ENCODE measurements at regions not wholly inside any gene's neighbourhood (a gene's known extent, or its start where the extent isn't known, plus 50 kb on each side); places are given as distances from the start of the nearest gene placed in this dataset.
"Not testable (repeated sequence)": the region's sequence is repeated elsewhere in the genome, so short reads cannot be mapped to it uniquely, and the experiment has no call there.

DNA sequence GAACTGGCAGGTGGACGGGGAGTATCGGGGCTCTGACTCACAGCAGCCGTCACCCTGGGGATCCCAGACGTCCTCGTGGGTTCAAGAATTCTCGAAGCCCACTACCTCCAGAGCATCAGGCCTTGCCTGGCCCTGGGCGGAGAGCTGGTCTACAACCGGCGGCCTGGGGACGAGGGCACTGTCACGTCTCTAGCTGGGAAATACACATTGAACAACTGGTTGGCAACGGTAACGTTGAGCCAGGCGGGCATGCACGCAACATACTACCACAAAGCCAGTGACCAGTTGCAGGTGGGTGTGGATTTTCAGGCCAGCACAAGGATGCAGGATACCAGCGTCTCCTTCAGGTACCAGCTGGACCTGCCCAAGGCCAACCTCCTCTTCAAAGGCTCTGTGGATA lies 166.5 kb downstream of the POTEG start:
- not testable (repeated sequence) for DNase-seq (ENCODE audit: low spot score)

DNA sequence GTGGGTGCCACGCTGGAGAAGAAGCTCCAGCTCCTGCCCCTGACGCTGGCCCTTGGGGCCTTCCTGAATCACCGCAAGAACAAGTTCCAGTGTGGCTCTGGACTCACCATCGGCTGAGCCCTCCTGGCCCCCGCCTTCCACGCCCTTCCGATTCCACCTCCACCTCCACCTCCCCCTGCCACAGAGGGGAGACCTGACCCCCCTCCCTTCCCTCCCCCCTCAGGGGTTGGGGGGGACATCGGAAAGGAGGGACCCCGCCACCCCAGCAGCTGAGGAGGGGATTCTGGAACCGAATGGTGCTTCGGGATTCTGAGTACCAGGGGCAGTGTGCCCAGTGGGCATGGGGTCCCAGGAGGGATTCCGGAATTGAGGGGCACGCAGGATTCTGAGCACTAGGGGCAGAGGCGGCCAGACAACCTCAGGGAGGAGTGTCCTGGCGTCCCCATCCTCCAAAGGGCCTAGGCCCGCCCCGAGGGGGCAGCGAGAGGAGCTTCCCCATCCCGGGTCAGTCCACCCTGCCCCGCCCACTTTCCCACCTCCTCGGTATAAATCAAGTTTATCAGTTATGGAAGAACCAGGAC lies 166.0 kb downstream of the POTEG start:
- not testable (repeated sequence) for DNase-seq (ENCODE audit: low spot score)

DNA sequence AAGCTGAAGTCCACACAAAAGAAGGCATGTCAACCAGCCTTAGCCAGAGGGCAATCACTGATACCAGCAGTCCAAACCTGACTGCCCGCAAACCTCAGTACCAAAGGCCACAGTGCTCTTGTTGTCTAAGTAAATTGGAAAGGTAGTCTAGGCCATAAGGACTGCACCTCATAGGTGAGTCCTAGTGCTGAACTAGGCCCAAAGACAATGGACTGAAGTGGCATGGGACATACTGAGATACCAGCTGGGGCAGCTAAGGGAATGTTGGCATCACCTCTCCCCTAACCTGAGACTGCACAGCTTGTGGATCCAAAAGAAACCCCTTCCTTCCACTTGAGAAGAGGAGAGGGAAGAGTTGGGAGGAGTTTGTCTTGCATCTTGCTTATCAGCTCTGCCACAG lies 161.9 kb downstream of the POTEG start:
- DNase-seq (ENCODE audit: low spot score): not testable (repeated sequence)

DNA sequence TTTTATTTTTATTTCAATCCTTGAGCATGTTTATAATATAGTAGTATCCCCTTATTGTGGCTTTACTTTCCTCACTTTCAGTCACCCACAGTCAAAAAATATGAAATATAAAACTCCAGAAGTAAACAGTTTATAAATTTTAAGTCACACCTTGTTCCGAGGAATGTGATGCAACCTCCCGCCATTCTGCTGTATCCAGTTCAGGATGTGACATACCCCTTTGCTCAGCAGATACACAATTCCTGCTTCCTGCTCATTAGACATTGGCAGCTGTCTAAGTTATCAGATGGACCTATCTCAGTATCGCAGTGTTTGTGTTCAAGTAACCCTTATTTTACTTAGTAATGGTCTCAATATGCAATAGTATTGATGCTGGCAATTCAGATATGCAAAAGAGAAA lies 144.5 kb downstream of the POTEG start:
- not testable (repeated sequence) for DNase-seq (ENCODE audit: low spot score)

DNA sequence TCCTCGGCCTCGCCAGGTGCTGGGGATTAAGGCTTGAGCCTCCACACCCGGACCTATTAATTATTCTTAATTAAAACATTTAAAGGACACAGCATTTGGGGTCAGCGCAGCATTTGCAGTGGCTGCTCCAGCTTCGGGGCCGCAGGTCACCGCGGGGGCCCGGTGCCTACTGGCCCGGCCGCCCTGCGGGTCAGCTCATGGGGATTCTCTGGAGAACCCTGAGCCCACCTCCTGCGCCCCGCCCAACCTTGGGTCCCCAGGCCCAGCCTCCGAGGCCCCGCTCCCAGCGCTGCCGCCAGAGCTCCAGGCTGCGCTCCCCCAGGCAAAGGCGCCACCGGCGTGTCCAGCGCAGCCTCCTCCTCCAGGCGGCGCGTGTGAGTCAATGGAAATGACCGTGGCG lies 133.9 kb downstream of the POTEG start:
- not testable (repeated sequence) for DNase-seq (ENCODE audit: low spot score)

GRCh38 chr14:19300838-19301237 lies 133.3 kb downstream of the POTEG start:
- DNase-seq (ENCODE audit: low spot score): not testable (repeated sequence)

- DNase-seq (ENCODE audit: low spot score): not testable (repeated sequence)
These were observed 130.3 kb downstream of the POTEG start for GRCh38 chr14:19303844-19304243.

DNA sequence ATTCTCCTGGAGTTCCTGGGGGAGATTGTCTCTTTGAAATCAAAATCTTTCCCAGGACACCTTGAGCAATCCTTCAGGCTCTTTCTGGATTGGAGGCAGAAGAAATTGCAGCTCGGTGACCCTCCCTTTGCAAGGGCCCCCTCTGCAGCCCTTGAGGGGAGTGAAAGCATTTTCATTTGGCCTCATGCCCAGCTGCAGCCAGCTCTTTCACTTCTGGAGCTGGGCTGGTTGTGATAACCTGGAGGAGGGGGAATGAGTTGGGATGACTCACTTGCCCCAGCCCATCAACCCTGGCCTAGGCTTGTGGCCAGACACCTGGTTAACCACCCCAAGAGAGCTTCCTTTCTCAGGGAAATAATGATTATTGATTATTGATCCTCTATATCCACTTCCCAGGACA lies 129.7 kb downstream of the POTEG start:
- not testable (repeated sequence) for DNase-seq (ENCODE audit: low spot score)

GRCh38 chr14:19304918-19305317 lies 129.2 kb downstream of the POTEG start:
- not testable (repeated sequence) for DNase-seq (ENCODE audit: low spot score)

- DNase-seq (ENCODE audit: low spot score): not testable (repeated sequence)
These were observed 128.4 kb downstream of the POTEG start for GRCh38 chr14:19305776-19306175.

- DNase-seq (ENCODE audit: low spot score): not testable (repeated sequence)
These were observed 127.7 kb downstream of the POTEG start for GRCh38 chr14:19306405-19306804.

DNA sequence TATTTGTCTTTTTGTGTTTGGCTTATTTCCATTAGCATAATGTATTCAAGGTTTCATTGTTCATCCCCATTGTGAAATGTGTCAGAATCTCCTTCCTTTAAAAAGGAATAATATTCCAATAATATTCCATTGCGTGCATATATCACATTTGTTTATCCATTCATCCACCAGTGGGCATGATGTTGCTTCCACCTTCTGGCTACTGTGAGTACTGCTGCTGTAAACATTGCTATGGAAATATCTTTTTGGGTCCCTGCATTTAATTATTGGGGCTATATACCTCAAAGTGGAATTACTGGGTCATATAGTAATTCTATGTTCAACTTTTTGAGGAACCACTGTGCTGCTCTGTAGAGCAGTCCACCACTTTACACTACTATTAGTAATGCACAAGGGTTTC lies 123.1 kb downstream of the POTEG start:
- DNase-seq (ENCODE audit: low spot score): not testable (repeated sequence)

GRCh38 chr14:19330678-19331077 lies 103.5 kb downstream of the POTEG start:
- not testable (repeated sequence) for DNase-seq (ENCODE audit: low spot score)

DNA sequence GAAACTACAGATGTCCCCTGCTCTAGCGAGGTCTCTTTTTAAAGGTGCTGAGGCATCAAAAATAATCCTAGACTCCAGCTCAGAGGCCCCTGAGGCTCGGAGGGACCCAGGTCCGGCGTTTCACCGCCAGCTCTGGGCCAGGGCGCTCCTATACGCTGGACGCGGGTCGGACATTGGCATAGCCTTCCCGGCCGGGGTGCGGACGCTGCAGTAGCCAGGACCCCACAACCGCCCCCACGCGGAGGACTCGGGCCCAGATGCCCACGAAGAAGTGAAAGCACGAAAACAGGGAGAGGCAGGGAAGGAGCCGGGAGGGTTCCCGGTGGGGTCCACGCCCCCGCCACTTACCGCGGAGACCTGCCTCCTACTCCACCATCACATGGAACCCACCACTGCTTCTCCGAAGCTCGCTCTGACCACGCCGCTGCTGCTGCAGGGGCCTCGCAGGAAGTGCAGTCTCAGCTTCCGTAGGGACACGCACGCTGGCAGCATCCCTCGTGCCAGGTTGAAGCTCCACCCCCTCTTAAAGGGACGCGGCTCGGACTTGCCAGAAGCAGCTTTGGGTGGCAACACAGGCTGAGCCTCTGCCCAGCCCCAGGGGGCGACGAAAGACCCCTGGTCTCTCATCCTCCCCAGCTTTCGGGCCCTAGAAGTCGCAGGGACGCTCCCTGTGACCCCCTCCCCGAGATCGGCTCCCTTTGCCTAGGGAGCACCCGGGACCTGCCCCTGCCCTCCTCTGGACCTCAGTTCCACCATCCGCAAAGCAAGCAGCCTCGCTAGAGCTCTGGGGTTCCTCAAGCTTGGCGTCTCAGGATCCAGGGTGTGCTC lies 96.7 kb downstream of the POTEG start:
- DNase-seq (ENCODE audit: low spot score): not testable (repeated sequence)

DNA sequence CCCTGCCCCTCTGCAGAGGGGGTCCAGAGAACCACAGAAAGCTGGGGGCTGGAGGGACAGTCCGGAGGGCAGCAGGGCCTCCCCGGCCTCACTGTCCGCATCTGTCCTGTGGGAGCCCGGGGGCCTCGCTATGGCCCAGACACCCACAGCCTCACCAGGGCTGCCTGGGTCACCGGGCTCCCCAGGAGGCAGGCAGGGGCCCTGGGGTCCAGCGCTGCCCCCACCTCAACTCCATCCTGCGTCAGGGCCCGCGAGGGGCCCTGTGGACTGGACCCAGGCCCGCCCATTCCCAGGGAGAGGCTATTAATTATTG lies 96.1 kb downstream of the POTEG start:
- not testable (repeated sequence) for DNase-seq (ENCODE audit: low spot score)

- not testable (repeated sequence) for DNase-seq (ENCODE audit: low spot score)
These were observed 93.2 kb downstream of the POTEG start for GRCh38 chr14:19340976-19341375.

DNA sequence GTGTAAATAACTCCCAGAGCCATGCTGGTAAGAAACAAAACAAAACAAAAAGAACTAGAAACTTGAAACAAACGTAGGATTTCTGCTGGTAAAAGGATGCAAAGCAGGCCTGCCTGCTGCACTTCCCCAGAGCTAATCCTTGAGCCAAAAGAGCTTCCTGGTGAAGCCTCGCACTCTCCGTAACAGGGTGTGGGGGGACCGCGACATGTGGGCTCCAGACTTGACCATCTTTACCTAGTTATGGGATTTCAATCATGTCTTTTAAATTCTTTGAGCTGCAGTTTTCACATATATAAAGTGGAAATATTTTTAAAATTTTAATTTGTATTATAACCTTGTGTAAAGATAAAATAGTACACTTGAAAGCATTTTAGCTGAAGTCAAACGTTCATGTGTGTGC lies 92.5 kb downstream of the POTEG start:
- DNase-seq (ENCODE audit: low spot score): not testable (repeated sequence)

DNA sequence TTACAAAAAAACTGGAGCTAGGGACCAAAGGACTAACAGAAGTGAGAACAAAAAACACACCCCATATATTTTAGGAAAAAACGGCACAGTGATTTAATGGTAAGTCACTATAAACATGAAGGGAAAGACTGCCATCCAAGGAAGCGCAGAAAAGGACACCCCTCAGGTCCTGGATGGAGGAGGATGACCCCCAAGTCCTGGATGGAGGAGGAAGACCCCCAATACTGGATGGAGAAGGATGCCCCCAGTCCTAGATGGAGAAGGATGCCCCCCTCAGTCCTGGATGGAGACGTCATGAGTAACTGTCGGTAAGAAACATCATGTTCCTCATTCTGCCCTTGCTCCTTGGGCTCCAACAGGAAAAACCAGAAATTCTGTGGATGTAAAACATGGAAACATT lies 89.9 kb downstream of the POTEG start:
- DNase-seq (ENCODE audit: low spot score): not testable (repeated sequence)

- not testable (repeated sequence) for DNase-seq (ENCODE audit: low spot score)
These were observed 89.5 kb downstream of the POTEG start for GRCh38 chr14:19344689-19345088.

DNA sequence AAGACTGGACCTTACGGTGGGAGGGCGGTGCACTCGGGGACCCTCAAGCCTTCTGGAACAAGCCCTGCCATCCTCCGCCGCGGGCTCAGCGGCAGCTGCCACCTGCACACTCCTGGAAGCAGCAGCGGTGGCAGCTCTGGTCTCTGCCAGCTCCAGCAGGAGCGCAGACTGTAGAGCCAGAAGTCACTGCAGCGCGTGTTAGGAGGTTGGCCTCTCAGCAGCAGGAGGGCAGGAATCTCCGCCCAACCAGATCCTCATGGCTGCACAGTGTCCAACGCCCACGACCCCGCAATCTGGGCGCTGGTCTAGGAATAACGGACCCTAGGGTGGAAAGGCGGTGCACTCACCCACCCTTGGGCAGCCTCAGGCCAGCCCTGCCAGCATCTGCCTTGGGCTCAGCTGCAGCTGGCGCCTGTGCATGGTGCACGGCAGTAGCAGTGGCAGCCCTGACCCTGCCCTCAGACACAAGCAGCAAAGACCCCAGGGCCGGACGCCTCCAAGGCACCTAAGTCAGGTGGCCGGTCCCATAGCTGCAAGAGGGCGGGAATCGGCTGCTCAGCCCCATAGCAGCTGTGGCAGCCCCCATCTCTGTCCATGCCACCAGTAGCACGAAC lies 88.7 kb downstream of the POTEG start:
- not testable (repeated sequence) for DNase-seq (ENCODE audit: low spot score)

DNA sequence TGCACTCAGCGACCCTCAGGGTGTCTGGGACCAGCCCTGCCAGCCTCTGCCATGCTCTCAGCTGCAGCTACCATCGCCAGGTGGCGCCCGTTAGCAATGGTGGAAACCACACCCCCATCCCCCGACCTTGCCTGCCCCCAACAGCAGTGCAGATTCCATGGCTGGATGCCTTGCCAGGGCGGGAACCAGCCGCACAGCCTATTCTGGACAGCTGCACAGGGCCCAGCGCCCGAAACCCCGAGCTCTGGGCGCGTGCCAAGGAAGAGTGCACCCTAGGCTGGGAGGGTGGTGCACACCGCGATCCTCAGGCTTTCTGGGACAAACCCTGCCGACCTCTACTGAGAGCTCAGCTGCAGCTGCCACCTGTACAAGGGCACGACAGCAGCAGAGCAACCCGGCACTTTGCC lies 88.1 kb downstream of the POTEG start:
- not testable (repeated sequence) for DNase-seq (ENCODE audit: low spot score)

DNA sequence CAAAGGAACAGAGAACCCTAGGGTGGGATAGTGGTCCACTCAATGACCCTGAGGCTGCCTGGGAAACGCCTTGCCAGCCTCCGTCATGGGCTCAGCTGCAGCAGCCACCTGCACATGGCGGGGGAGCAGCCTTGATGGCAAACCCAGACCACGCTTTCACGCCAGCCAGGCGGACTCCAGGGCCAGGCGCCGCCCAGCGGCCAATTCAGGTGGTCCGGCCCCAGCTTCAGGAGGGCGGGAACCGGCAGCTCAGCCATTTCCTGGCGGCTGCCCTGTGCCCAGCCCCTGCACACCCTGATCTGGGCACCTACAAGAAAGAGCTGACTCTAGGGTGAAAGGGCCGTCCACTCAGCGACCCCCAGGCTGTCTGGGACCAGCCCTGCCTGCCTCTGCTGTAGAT lies 87.5 kb downstream of the POTEG start:
- not testable (repeated sequence) for DNase-seq (ENCODE audit: low spot score)

DNA sequence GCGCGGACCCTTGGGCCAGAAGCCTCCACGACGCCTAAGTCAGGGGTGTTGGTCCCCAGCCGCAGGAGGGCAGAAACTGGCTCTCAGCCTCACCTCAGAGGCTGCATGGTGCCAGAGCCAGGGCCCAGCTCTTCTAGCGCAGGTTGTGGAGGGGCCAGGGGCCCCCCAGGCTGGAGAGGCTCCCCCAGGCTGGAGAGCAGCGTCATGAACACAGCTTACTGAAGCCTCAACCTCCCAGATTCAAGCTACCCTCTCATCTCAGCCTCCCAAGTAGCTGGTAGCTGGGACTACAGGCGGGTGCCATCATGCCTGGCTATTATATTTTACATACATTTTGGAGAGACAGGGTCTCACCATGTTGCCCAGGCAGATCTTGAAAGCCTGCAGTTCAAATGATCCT lies 87.0 kb downstream of the POTEG start:
- DNase-seq (ENCODE audit: low spot score): not testable (repeated sequence)
